ENCODE measurements at regions not wholly inside any gene's neighbourhood (a gene's known extent, or its start where the extent isn't known, plus 50 kb on each side); places are given as distances from the start of the nearest gene placed in this dataset.

GRCh38 chr10:64976150-64976549 lies 1454.9 kb downstream of the REEP3 start:
- TF ChIP-seq ZNF274 (IDR thresholded peaks at IDR 0.05; ENCODE audit: low read depth, low read length) (no peak), SUZ12 (IDR thresholded peaks at IDR 0.05; ENCODE audit: extremely low read depth, insufficient read depth, insufficient read length) (no peak)

Data from NT2/D1 (cell line).